ENCODE measurements at regions not wholly inside any gene's neighbourhood (a gene's known extent, or its start where the extent isn't known, plus 50 kb on each side); places are given as distances from the start of the nearest gene placed in this dataset.

GRCh38 chr22:27080036-27080578 is 422.7 kb downstream of the MIAT start:
- H3K36me3 ChIP-seq (ENCODE audit: insufficient read depth, low read length) = no peaks in the 10 kb centered on the region
- no peaks in the 10 kb centered on the region for H3K4me1 ChIP-seq (ENCODE audit: insufficient read depth, low read length)
- H3K9ac ChIP-seq (ENCODE audit: low read depth, low read length) = no peak overlapping the region
- H3K9me3 ChIP-seq (ENCODE audit: control insufficient read depth, insufficient read depth, low read length) = no peaks in the 10 kb centered on the region

DNA sequence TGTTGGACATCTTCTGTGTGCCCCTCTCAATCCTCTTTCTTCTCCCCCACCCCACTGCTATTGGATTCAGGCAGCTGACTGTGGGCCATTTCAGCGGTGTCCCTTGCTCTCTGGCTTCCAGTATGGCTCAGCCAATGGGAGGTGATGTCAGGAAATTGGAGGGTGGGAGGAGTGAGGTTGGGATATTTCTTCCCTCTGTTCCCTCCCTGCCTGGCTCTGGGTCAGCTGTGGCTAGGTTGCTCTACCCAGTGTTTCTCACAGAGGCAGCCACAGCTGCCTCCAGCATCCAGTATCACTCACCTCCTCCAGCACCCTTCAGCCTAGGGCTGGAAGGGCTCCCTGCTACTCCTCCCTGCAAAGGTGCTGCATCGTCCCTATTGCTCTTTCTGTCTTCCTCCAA is 423.5 kb downstream of the MIAT start:
- no peaks in the 10 kb centered on the region for H3K36me3 ChIP-seq (ENCODE audit: insufficient read depth, low read length)
- peaks cover 3% of the 10 kb centered on the region; the same call in 1 of the 2 replicates for H3K4me1 ChIP-seq (ENCODE audit: insufficient read depth, low read length)
- H3K9me3 ChIP-seq (ENCODE audit: control insufficient read depth, insufficient read depth, low read length) = no peaks in the 10 kb centered on the region
- no peak overlapping the region for H3K9ac ChIP-seq (ENCODE audit: low read depth, low read length)

GRCh38 chr22:27083610-27084009 is 426.2 kb downstream of the MIAT start:
- Histone ChIP-seq H3K9me3 (ENCODE audit: control insufficient read depth, insufficient read depth, low read length) (no peaks in the 10 kb centered on the region), H3K36me3 (ENCODE audit: insufficient read depth, low read length) (no peaks in the 10 kb centered on the region), H3K4me1 (ENCODE audit: insufficient read depth, low read length) (peaks cover 10% of the 10 kb centered on the region), H3K9ac (ENCODE audit: low read depth, low read length) (no peak overlapping the region)

- H3K9ac ChIP-seq (ENCODE audit: low read depth, low read length) = no peak overlapping the region
- peaks cover 10% of the 10 kb centered on the region for H3K4me1 ChIP-seq (ENCODE audit: insufficient read depth, low read length)
- H3K9me3 ChIP-seq (ENCODE audit: control insufficient read depth, insufficient read depth, low read length) = no peaks in the 10 kb centered on the region
- H3K36me3 ChIP-seq (ENCODE audit: insufficient read depth, low read length) = no peaks in the 10 kb centered on the region
Observed at GRCh38 chr22:27084130-27084529, 426.7 kb downstream of the MIAT start.

GRCh38 chr22:27086080-27087044 is 429.0 kb downstream of the MIAT start:
- H3K36me3 ChIP-seq (ENCODE audit: insufficient read depth, low read length) = no peaks in the 10 kb centered on the region
- H3K9me3 ChIP-seq (ENCODE audit: control insufficient read depth, insufficient read depth, low read length) = no peaks in the 10 kb centered on the region
- H3K9ac ChIP-seq (ENCODE audit: low read depth, low read length) = no peak overlapping the region
- peaks cover 10% of the 10 kb centered on the region for H3K4me1 ChIP-seq (ENCODE audit: insufficient read depth, low read length)

GRCh38 chr22:27087051-27087450 is 429.7 kb downstream of the MIAT start:
- Histone ChIP-seq H3K9ac (ENCODE audit: low read depth, low read length) (no peak overlapping the region), H3K9me3 (ENCODE audit: control insufficient read depth, insufficient read depth, low read length) (no peaks in the 10 kb centered on the region), H3K36me3 (ENCODE audit: insufficient read depth, low read length) (no peaks in the 10 kb centered on the region), H3K4me1 (ENCODE audit: insufficient read depth, low read length) (peaks cover 10% of the 10 kb centered on the region)

DNA sequence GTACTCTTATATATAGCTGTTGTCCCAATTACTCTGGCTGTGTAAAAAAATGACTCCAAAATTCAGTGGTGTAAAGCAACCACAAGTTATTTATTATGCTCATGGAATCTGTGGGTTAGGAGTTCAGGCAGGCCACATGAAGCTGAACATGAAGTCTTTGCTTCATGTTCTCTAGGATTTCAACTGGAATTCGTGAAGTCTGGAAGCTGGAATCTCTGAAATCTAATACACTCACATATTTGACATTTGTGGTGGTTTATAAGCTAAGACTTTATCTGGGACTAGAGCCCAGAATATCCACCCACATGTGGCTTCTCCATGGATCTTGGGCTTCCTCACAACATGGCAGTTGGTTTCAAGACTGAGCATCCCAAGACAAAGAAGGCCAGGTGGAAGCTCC is 430.6 kb downstream of the MIAT start:
- no peak overlapping the region for H3K9ac ChIP-seq (ENCODE audit: low read depth, low read length)
- H3K36me3 ChIP-seq (ENCODE audit: insufficient read depth, low read length) = no peaks in the 10 kb centered on the region
- no peaks in the 10 kb centered on the region for H3K9me3 ChIP-seq (ENCODE audit: control insufficient read depth, insufficient read depth, low read length)
- H3K4me1 ChIP-seq (ENCODE audit: insufficient read depth, low read length) = peaks cover 10% of the 10 kb centered on the region

DNA sequence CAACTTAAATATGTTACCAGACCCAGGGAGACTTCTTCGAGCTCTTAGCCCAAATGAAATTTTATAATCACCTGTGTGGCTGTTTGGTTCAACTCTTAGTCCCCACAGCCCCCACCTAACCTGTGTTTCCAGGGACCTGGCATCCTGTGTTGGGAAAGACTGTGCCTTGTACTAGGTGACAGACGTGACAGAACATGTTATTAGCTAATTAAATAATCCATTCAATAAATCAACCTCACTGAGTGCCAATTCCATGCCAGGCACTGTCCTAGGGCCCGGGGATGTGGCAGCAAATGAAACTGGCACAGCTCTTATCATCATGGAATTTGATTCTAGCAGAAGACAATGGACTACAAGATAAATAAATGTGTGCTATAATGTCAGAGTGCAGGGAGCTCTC is 431.9 kb downstream of the MIAT start:
- H3K4me1 ChIP-seq (ENCODE audit: insufficient read depth, low read length) = peaks cover 10% of the 10 kb centered on the region
- no peaks in the 10 kb centered on the region for H3K9me3 ChIP-seq (ENCODE audit: control insufficient read depth, insufficient read depth, low read length)
- H3K9ac ChIP-seq (ENCODE audit: low read depth, low read length) = no peak overlapping the region
- no peaks in the 10 kb centered on the region for H3K36me3 ChIP-seq (ENCODE audit: insufficient read depth, low read length)

- H3K9me3 ChIP-seq (ENCODE audit: control insufficient read depth, insufficient read depth, low read length) = no peaks in the 10 kb centered on the region
- peaks cover 10% of the 10 kb centered on the region for H3K4me1 ChIP-seq (ENCODE audit: insufficient read depth, low read length)
- H3K9ac ChIP-seq (ENCODE audit: low read depth, low read length) = no peak overlapping the region
- no peaks in the 10 kb centered on the region for H3K36me3 ChIP-seq (ENCODE audit: insufficient read depth, low read length)
Observed at GRCh38 chr22:27090611-27091011, 433.2 kb downstream of the MIAT start.

GRCh38 chr22:27093422-27093821 is 436.0 kb downstream of the MIAT start:
- H3K4me1 ChIP-seq (ENCODE audit: insufficient read depth, low read length) = no peaks in the 10 kb centered on the region
- no peak overlapping the region for H3K9ac ChIP-seq (ENCODE audit: low read depth, low read length)
- H3K36me3 ChIP-seq (ENCODE audit: insufficient read depth, low read length) = no peaks in the 10 kb centered on the region
- H3K9me3 ChIP-seq (ENCODE audit: control insufficient read depth, insufficient read depth, low read length) = no peaks in the 10 kb centered on the region

DNA sequence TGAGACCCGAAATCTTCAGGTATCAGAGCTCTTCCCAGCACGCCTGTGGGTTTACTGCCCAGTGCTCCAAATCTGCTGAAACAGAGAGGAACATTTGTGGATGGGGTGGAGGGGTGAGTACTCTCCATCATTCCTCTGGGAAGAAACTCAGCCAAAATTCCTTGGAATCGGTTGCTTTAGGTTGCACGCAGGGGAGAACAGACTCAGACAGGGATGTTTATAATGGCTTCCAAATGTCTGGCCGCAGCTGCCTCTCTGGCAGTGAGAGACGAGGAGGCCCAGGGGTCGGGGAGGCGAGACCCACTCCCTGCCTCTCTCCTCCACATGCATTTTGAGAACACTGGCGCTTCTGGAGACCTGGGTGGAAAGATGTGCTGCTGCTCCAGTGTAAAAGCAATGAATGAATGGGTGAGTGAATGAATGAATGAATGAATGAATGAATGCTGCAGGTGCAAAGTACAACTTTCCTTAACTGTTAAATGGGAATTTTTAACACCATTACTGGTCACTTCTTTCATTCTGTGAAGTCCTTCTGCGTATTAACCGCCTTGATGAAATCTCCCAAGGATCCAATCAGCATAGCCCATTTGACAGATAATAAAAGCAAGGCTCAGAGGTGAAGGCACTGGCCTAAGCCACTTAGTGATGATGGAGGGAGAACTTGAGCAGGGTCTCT is 437.4 kb downstream of the MIAT start:
- H3K9me3 ChIP-seq (ENCODE audit: control insufficient read depth, insufficient read depth, low read length) = no peaks in the 10 kb centered on the region
- no peaks in the 10 kb centered on the region for H3K4me1 ChIP-seq (ENCODE audit: insufficient read depth, low read length)
- no peak overlapping the region for H3K9ac ChIP-seq (ENCODE audit: low read depth, low read length)
- no peaks in the 10 kb centered on the region for H3K36me3 ChIP-seq (ENCODE audit: insufficient read depth, low read length)

GRCh38 chr22:27097506-27097905 is 440.1 kb downstream of the MIAT start:
- H3K36me3 ChIP-seq (ENCODE audit: insufficient read depth, low read length) = no peaks in the 10 kb centered on the region
- no peaks in the 10 kb centered on the region for H3K9me3 ChIP-seq (ENCODE audit: control insufficient read depth, insufficient read depth, low read length)
- H3K4me1 ChIP-seq (ENCODE audit: insufficient read depth, low read length) = peaks cover 4% of the 10 kb centered on the region; the same call in 1 of the 2 replicates
- H3K9ac ChIP-seq (ENCODE audit: low read depth, low read length) = no peak overlapping the region

GRCh38 chr22:27097933-27098332 is 440.5 kb downstream of the MIAT start:
- Histone ChIP-seq H3K4me1 (ENCODE audit: insufficient read depth, low read length) (peaks cover 4% of the 10 kb centered on the region; the same call in 1 of the 2 replicates), H3K9me3 (ENCODE audit: control insufficient read depth, insufficient read depth, low read length) (no peaks in the 10 kb centered on the region), H3K9ac (ENCODE audit: low read depth, low read length) (no peak overlapping the region), H3K36me3 (ENCODE audit: insufficient read depth, low read length) (no peaks in the 10 kb centered on the region)

DNA sequence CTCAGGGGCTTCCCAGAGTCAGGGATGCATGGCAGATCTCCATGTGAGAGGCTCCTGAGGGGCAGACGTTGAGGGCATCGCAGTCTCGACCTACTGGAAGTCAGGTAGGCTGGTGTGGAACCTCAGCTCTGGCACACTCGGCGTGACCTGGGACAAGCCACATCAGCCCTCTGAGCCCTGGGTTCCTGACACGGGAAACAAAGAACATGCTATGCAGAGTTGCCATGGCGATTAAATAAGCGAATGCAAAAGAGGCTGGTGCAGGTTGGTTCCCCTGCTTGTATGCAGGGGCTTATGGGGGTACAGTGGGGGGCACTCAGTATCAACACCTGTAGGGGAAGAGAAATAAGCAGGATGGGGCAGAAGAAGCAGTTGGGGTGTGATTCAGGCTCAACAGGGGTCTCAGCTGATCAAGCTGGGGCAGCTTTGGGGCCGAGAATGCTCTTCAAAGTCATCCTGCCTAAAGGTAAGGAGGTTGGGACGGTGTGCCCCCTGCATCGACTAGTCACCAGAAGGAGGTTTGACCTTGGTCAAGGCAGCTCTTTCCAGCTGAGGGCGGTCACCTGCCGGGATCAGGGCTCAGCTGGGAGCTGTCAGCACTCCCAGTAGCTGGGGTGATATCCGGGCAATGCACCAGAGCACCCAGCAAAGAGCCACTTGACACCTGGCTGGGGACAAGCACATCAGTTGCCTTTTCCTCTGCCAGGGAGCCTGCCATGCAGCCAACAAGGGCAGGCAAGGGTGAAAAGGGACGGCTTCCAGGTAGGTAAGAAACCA is 442.7 kb downstream of the MIAT start:
- H3K9me3 ChIP-seq (ENCODE audit: control insufficient read depth, insufficient read depth, low read length) = no peaks in the 10 kb centered on the region
- no peak overlapping the region for H3K9ac ChIP-seq (ENCODE audit: low read depth, low read length)
- no peaks in the 10 kb centered on the region for H3K36me3 ChIP-seq (ENCODE audit: insufficient read depth, low read length)
- peaks cover 4% of the 10 kb centered on the region; the same call in 1 of the 2 replicates for H3K4me1 ChIP-seq (ENCODE audit: insufficient read depth, low read length)
